Stimulated activated naive B cell treated with anti-CD40 and anti-IgM and Interleukin-4, amounts not matched to agents 10 μg/mL and 1 μg/mL and 100 μg/mL, for 72 hours (primary cell): ENCODE measurements at regions not wholly inside any gene's neighbourhood (a gene's known extent, or its start where the extent isn't known, plus 50 kb on each side); places are given as distances from the start of the nearest gene placed in this dataset.

Experiments used
- ATAC-seq, 2 donors: fragments of 150-1000 bp; cut with Tn5 transposase; replicated peaks; 2 replicates each; pipeline ENCODE4 v1.10.0; 2021; ENCODE audit warnings: moderate library complexity in 1 of 2
- DNase-seq: peaks from one replicate; pipeline ENCODE4 v3.0.0; 2021
- H3K27ac Mint-ChIP-seq: one replicate; pipeline ENCODE4 v1.8.0; 2022; ENCODE audit warnings: mild to moderate bottlenecking, mixed read lengths
- H3K27me3 Mint-ChIP-seq, 2 donors: one replicate each; pipeline ENCODE4 v1.8.0; 2022; ENCODE audit warnings: mixed read lengths in 2 of 2
- H3K36me3 Mint-ChIP-seq, 2 donors: one replicate each; pipeline ENCODE4 v1.8.0; 2022; ENCODE audit warnings: mixed read lengths in 2 of 2, mild to moderate bottlenecking in 1 of 2
- H3K4me1 Mint-ChIP-seq, 2 donors: one replicate each; pipeline ENCODE4 v1.8.0; 2022; ENCODE audit warnings: mixed read lengths in 2 of 2, mild to moderate bottlenecking in 1 of 2
- H3K4me3 Mint-ChIP-seq, 2 donors: one replicate each; pipeline ENCODE4 v1.8.0; 2022; ENCODE audit warnings: mild to moderate bottlenecking in 2 of 2, mixed read lengths in 2 of 2, moderate library complexity in 1 of 2
- H3K9me3 Mint-ChIP-seq, 2 donors: one replicate each; pipeline ENCODE4 v1.8.0; 2022; ENCODE audit warnings: mixed read lengths in 2 of 2, mild to moderate bottlenecking in 1 of 2

GRCh38 chr3:39748002-39748401, 61.4 kb upstream of the MYRIP start:
- no peaks in the 10 kb centered on the region for H3K27me3 Mint-ChIP-seq
- DNase-seq: no peak
- H3K9me3 Mint-ChIP-seq: no peaks in the 10 kb centered on the region
- H3K4me3 Mint-ChIP-seq: no peak overlapping the region
- no peak for ATAC-seq
- H3K27ac Mint-ChIP-seq: no peak overlapping the region
- peaks cover 13 to 25% of the 10 kb centered on the region in 2 donors for H3K4me1 Mint-ChIP-seq
- no peaks in the 10 kb centered on the region for H3K36me3 Mint-ChIP-seq

GRCh38 chr3:39748763-39749162, 60.6 kb upstream of the MYRIP start:
- H3K27ac Mint-ChIP-seq: no peak overlapping the region
- no peaks in the 10 kb centered on the region for H3K36me3 Mint-ChIP-seq
- H3K4me3 Mint-ChIP-seq: no peak overlapping the region
- ATAC-seq: no peak
- H3K9me3 Mint-ChIP-seq: no peaks in the 10 kb centered on the region
- H3K27me3 Mint-ChIP-seq: no peaks in the 10 kb centered on the region
- peaks cover 14 to 27% of the 10 kb centered on the region in 2 donors for H3K4me1 Mint-ChIP-seq
- no peak for DNase-seq

- DNase-seq (no peak), ATAC-seq (peak in 1 of 2 donors; percentile 16)
- H3K36me3 Mint-ChIP-seq: no peaks in the 10 kb centered on the region
Measured at GRCh38 chr3:39750712-39751111, 58.7 kb upstream of the MYRIP start.

GRCh38 chr3:39751286-39751685, 58.1 kb upstream of the MYRIP start:
- ATAC-seq: no peak
- Mint-ChIP-seq H3K27me3 (no peaks in the 10 kb centered on the region), H3K36me3 (no peaks in the 10 kb centered on the region)

More at GRCh38 chr3:39750712-39751111, 58.7 kb upstream of the MYRIP start:
- H3K27ac Mint-ChIP-seq: peak overlapping the region; percentile 39
- H3K4me3 Mint-ChIP-seq: no peak overlapping the region
- H3K9me3 Mint-ChIP-seq: no peaks in the 10 kb centered on the region
- peaks cover 14 to 27% of the 10 kb centered on the region in 2 donors for H3K4me1 Mint-ChIP-seq
- no peaks in the 10 kb centered on the region for H3K27me3 Mint-ChIP-seq

GRCh38 chr3:39752019-39752637, 57.3 kb upstream of the MYRIP start:
- Mint-ChIP-seq H3K27me3 (no peaks in the 10 kb centered on the region), H3K9me3 (no peaks in the 10 kb centered on the region), H3K36me3 (no peaks in the 10 kb centered on the region), H3K4me1 (peaks cover 14 to 27% of the 10 kb centered on the region in 2 donors), H3K4me3 (no peak overlapping the region), H3K27ac (no peak overlapping the region)
- ATAC-seq (peak; percentile 31 to 65), DNase-seq (no peak)

More at GRCh38 chr3:39751286-39751685, 58.1 kb upstream of the MYRIP start:
- no peak overlapping the region for H3K4me3 Mint-ChIP-seq
- DNase-seq: no peak
- H3K27ac Mint-ChIP-seq: no peak overlapping the region
- peaks cover 14 to 27% of the 10 kb centered on the region in 2 donors for H3K4me1 Mint-ChIP-seq
- H3K9me3 Mint-ChIP-seq: no peaks in the 10 kb centered on the region

GRCh38 chr3:39752751-39753150, 56.7 kb upstream of the MYRIP start:
- DNase-seq (no peak), ATAC-seq (no peak)
- no peak overlapping the region for H3K4me3 Mint-ChIP-seq
- H3K4me1 Mint-ChIP-seq: peaks cover 14 to 27% of the 10 kb centered on the region in 2 donors
- no peaks in the 10 kb centered on the region for H3K9me3 Mint-ChIP-seq
- no peak overlapping the region for H3K27ac Mint-ChIP-seq
- H3K36me3 Mint-ChIP-seq: no peaks in the 10 kb centered on the region
- no peaks in the 10 kb centered on the region for H3K27me3 Mint-ChIP-seq

GRCh38 chr3:39753391-39753790, 56.0 kb upstream of the MYRIP start:
- ATAC-seq: no peak
- no peak overlapping the region for H3K4me3 Mint-ChIP-seq
- no peaks in the 10 kb centered on the region for H3K9me3 Mint-ChIP-seq
- no peaks in the 10 kb centered on the region for H3K36me3 Mint-ChIP-seq
- H3K27me3 Mint-ChIP-seq: no peaks in the 10 kb centered on the region
- no peak overlapping the region for H3K27ac Mint-ChIP-seq
- no peak for DNase-seq
- peaks cover 14 to 27% of the 10 kb centered on the region in 2 donors for H3K4me1 Mint-ChIP-seq

- DNase-seq (no peak), ATAC-seq (no peak)
- Mint-ChIP-seq H3K36me3 (no peaks in the 10 kb centered on the region), H3K27ac (no peak overlapping the region), H3K4me3 (no peak overlapping the region), H3K4me1 (peaks cover 14 to 27% of the 10 kb centered on the region in 2 donors), H3K9me3 (no peaks in the 10 kb centered on the region), H3K27me3 (no peaks in the 10 kb centered on the region)
Measured at GRCh38 chr3:39754549-39754948, 54.9 kb upstream of the MYRIP start.

- ATAC-seq: no peak
- no peaks in the 10 kb centered on the region for H3K36me3 Mint-ChIP-seq
- H3K4me1 Mint-ChIP-seq: peaks cover 14 to 27% of the 10 kb centered on the region in 2 donors
- no peaks in the 10 kb centered on the region for H3K9me3 Mint-ChIP-seq
- no peak overlapping the region for H3K4me3 Mint-ChIP-seq
- no peak overlapping the region for H3K27ac Mint-ChIP-seq
- H3K27me3 Mint-ChIP-seq: no peaks in the 10 kb centered on the region
- DNase-seq: no peak
Measured at GRCh38 chr3:39755100-39755499, 54.3 kb upstream of the MYRIP start.

GRCh38 chr3:39757307-39757706, 52.1 kb upstream of the MYRIP start:
- no peak overlapping the region for H3K27ac Mint-ChIP-seq
- H3K4me3 Mint-ChIP-seq: no peak overlapping the region
- peaks cover 2 to 9% of the 10 kb centered on the region in 2 donors for H3K4me1 Mint-ChIP-seq
- no peaks in the 10 kb centered on the region for H3K36me3 Mint-ChIP-seq
- ATAC-seq (no peak), DNase-seq (no peak)
- no peaks in the 10 kb centered on the region for H3K9me3 Mint-ChIP-seq
- H3K27me3 Mint-ChIP-seq: no peaks in the 10 kb centered on the region
